GM10266 (cell line): ENCODE measurements at regions not wholly inside any gene's neighbourhood (a gene's known extent, or its start where the extent isn't known, plus 50 kb on each side); places are given as distances from the start of the nearest gene placed in this dataset.

ENCODE experiments used
- DNase-seq: peaks from one replicate; pipeline ENCODE4 v3.0.0; 2012; ENCODE audit errors: extremely low spot score
- TF ChIP-seq, protein P1 (sequence below): IDR thresholded peaks from 2 replicates; pipeline ENCODE4 v1.5.1; 2012; ENCODE audit warnings: mild to moderate bottlenecking, low read depth; ENCODE audit not compliant: control insufficient read depth, insufficient read depth; ENCODE audit errors: missing control alignments

DNA sequence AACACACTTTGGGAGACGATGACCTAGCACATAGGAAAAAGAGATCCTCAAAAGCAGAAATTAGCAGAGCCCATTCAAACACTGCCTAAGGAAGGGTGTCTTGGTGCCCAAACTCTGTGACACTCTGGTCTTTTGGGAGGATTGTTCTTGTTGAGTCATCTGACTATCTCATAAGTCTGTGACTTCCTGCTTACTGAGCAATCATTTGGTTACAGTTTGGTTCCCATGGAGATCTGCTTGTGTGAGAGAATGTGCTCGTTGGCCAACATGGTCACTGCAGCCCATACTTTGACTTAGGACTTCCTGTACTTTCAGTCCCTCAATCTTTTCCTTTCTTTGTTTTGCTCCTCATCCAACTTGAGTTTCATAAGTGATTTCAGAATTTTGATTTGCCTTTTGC lies 602.9 kb downstream of the NYAP2 start:
- TF ChIP-seq, protein P1, sequence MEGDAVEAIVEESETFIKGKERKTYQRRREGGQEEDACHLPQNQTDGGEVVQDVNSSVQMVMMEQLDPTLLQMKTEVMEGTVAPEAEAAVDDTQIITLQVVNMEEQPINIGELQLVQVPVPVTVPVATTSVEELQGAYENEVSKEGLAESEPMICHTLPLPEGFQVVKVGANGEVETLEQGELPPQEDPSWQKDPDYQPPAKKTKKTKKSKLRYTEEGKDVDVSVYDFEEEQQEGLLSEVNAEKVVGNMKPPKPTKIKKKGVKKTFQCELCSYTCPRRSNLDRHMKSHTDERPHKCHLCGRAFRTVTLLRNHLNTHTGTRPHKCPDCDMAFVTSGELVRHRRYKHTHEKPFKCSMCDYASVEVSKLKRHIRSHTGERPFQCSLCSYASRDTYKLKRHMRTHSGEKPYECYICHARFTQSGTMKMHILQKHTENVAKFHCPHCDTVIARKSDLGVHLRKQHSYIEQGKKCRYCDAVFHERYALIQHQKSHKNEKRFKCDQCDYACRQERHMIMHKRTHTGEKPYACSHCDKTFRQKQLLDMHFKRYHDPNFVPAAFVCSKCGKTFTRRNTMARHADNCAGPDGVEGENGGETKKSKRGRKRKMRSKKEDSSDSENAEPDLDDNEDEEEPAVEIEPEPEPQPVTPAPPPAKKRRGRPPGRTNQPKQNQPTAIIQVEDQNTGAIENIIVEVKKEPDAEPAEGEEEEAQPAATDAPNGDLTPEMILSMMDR, result no peak
- no peak for DNase-seq

DNA sequence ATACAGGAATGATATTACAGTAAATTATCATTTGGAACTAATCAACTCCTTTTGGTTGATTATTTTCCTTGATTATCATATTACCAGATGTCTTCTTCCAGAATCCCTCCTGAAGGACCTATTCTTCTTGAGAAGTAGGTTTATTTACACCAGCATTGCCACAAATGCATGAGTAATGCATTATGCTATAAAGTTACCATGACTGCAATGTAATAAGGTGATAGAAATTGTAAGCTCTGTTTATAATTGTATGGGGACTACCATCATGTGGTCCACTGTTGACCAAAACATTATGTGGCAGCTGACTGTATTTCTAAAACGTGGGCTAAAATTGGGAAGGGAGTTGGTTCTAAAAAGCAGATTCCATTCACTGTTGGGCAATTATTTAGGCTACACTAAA lies 602.2 kb downstream of the NYAP2 start:
- DNase-seq, result no peak
- TF ChIP-seq, protein P1, result no peak

DNA sequence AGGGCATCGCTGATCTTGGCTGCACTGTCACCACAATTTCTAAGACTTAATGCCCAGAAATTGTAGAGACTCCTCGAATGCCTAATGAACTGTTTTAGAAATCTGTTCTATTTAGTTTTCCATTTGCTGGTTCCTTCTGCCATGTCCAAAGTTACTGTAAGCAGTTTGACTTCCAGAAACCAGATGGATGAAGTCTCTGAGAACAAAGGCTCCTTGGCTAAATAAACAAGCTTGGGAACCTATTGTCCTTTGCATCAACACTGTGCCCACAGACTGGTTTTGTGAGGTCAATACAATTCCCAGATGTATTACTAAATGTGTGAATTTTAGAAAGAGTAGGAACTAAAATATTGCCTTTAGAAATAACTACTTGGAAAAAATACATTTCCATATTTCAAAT lies 600.2 kb downstream of the NYAP2 start:
- no peak for DNase-seq
- TF ChIP-seq, protein P1, result no peak

DNA sequence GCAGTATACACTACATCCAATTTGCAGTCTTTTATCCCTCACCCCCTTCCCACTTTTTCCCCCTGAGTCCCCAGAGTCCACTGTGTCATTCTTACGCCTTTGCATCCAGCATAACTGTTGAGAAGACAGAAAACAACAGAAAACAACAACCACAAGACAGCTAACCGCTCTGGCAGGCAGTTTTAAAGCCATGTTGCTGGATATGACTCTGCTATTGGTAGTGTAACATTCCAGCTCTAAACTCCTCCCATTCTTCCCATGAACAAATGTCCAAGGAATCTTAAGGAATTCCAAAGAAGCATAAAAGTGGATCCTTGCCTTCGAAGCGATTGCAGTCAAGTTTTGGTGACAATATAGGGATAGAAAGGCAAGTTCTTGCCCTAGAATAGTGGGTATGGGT lies 599.1 kb downstream of the NYAP2 start:
- DNase-seq, result no peak
- TF ChIP-seq, protein P1, result no peak

DNA sequence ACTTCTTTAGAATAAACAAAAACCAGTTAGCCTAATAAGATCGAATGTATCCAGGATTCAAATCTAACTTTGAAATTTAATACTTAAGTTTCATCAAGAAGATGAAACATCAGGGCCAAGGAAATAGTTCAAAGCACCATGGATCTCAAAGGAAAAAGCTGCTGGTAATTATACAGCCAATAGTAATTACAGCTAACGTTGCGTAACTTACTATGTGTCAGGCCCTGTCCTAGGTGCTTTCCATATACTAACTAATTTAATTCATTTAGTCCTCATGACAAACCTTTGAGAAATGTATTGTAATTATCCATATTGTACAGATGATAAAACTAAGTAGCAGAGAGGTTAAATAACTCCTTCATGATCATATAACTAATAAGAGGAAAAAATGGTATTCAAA lies 598.6 kb downstream of the NYAP2 start:
- TF ChIP-seq, protein P1, result no peak
- no peak for DNase-seq

DNA sequence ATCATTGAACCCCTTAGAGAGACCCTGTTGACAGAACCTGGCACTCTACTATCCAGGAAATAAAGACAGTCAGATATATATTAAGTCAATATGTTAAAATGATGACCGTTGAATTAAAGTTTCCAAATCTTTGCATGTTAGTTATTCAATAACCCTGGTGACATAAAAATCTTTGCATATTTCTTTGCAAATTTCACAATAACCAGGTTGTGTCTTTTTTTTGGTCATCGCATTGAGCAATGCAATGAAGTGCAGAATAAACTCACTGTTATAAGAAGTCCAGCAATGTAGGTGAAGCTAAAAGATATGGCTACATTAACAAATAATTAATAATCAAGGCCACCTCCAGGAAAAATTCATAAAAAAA lies 596.9 kb downstream of the NYAP2 start:
- TF ChIP-seq, protein P1, result no peak
- no peak for DNase-seq

DNA sequence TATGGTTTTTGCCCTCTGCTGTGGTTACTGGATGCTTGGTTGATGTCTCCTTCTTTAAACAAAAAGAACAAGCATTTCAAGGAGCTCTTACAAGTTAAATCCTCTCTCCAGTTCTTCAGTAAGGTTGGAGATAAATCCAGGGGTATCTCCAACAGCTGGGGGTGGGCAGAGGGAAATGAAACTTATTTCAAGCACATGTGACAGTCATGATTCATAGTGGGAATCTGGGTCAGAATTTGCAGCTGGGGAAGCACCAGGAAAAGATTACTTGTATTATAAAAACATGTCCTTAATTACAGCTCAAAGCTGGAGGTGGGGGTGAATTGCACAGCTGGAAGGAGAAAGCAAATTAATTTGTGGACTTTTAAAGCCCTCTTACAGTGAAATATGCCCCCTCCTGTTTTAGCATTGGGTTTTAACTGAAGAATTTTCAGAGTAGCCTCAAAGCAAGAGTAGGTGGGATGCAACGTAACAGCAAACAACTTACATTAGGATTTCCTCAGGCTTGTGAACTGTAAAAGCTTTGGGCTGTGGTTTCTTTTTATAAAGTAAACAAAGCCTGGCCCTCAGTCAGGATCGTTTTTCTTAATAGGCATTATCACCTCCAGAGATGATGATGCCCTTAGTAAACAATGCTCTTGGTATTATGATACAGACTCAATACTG lies 596.4 kb downstream of the NYAP2 start:
- TF ChIP-seq, protein P1, result no peak
- DNase-seq, result no peak
